ENCODE measurements at regions not wholly inside any gene's neighbourhood (a gene's known extent, or its start where the extent isn't known, plus 50 kb on each side); places are given as distances from the start of the nearest gene placed in this dataset.

DNA sequence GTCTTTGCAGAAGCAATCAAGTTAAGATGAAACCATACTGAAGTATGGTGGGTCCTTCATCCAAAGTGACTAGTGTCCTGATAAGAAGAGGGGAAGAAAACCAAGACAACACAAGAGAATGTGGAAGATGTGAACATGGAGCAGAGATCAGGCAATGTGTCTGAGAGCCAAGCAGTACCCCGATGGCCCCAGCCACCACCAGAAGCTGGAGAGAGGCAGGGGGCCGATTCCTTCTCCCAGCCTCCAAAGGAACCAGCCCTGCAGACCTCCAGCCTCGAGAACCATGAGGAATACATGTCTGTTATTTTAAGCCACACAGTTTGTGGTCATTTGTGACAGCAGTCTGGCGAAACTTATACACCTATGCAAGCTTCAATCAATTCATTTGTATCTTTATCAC is 93.2 kb downstream of the IRS2 start:
- no peak overlapping the region for H3K4me3 ChIP-seq (ENCODE audit: low read depth, low read length)
- no peak for DNase-seq (ENCODE audit: low read depth)
- TF ChIP-seq CTCF (conservative IDR thresholded peaks at IDR 0.05; ENCODE audit: low read depth, low read length) = no peak

DNA sequence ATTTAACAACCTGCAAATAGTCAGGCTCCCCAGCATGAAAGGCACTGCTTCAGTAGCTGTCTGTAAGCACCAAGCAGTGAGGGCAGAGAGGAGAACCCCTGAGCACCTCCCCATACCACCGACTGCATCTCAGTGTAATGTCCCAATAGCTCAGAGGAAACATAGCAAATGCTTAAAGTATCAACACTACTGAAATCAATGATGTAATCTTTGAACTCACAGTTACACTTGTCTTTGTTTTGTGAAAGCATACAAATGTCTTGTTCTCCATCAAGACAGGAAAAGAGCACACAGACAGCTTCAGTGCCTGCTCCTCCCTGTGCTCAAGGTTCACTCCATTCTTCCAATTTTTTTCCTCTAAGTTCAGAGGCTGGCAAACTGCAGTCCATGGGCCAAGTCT is 94.7 kb downstream of the IRS2 start:
- H3K4me3 ChIP-seq (ENCODE audit: low read depth, low read length) = no peak overlapping the region
- no peak for DNase-seq (ENCODE audit: low read depth)
- no peak for TF ChIP-seq CTCF (conservative IDR thresholded peaks at IDR 0.05; ENCODE audit: low read depth, low read length)

- H3K4me3 ChIP-seq (ENCODE audit: low read depth, low read length) = no peak overlapping the region
- no peak for DNase-seq (ENCODE audit: low read depth)
- no peak for TF ChIP-seq CTCF (conservative IDR thresholded peaks at IDR 0.05; ENCODE audit: low read depth, low read length)
Observed at GRCh38 chr13:109687559-109688448, 98.6 kb downstream of the IRS2 start.

GRCh38 chr13:109685203-109685602 is 101.2 kb downstream of the IRS2 start:
- H3K4me3 ChIP-seq (ENCODE audit: low read depth, low read length) = peak overlapping the region; percentile 17
- no peak for DNase-seq (ENCODE audit: low read depth)
- TF ChIP-seq CTCF (conservative IDR thresholded peaks at IDR 0.05; ENCODE audit: low read depth, low read length) = no peak

GRCh38 chr13:109684824-109685202 is 101.6 kb downstream of the IRS2 start:
- H3K4me3 ChIP-seq (ENCODE audit: low read depth, low read length) = peak overlapping the region; percentile 17
- no peak for TF ChIP-seq CTCF (conservative IDR thresholded peaks at IDR 0.05; ENCODE audit: low read depth, low read length)
- peak; percentile 13 for DNase-seq (ENCODE audit: low read depth)

GRCh38 chr13:109684084-109684823 is 102.1 kb downstream of the IRS2 start:
- no peak for DNase-seq (ENCODE audit: low read depth)
- H3K4me3 ChIP-seq (ENCODE audit: low read depth, low read length) = no peak overlapping the region
- TF ChIP-seq CTCF (conservative IDR thresholded peaks at IDR 0.05; ENCODE audit: low read depth, low read length) = no peak
